Embryonic facial prominence (tissue), 1 donor: ENCODE measurements at regions not wholly inside any gene's neighbourhood (a gene's known extent, or its start where the extent isn't known, plus 50 kb on each side); places are given as distances from the start of the nearest gene placed in this dataset.
A peak's percentile ranks its signal among the peaks of the same experiment; 100 is the strongest.

Source experiments
- DNase-seq: peaks from one replicate; pipeline ENCODE4 v3.0.0-alpha.2; 2016; ENCODE audit errors: extremely low spot score

DNA sequence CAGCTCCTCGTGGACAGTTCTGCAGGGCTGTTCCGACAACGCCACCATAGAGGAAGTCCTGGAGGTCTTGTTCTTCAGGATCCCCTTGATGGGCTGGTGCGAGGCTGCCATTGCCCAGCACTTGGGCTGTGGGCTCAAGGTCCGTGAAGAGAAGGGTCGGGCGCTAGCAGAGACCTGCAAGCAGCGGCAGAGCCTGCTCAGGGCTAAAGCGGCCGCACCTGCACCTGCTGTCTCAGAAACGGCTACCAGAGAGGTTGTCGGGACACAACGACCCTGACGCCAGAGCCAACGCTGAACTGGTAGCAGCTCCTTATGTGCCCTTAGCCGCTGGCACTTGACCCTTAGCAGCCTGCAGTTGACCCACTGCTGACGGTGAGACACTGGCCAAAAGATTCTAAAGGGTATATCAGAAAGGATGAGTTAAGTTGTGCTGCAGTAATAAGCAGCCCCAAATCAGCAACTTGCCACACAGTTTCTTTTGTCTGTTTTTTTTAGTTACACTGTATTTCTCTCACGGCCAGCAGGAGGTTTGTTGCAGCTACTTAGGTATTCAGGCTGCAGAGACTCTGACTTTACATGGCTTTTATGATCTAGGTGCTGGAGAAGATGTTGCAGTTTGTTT, 55.5 kb upstream of the ST6GAL2 start:
- no peak for DNase-seq

- DNase-seq = no peak
These were observed 57.7 kb upstream of the ST6GAL2 start for GRCh38 chr2:106943468-106944200.

DNA sequence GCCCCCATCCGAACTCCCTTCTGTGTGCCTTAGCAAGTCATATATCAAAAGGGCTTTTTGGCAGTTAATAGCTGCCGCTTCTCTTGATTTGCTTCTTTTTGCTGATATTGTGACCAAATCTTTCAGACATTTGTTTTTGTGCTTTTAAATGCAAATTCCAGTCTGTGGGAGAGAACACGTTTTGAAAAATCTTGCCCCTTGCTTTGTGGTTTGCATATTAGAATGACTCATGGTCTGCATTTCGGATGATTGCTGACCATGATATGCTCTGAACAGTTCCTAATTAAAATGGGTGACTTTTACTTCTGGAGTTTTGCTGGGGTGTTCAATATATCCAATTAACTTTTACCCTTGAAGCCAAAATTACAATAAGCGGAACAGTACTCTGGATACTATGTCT, 58.2 kb upstream of the ST6GAL2 start:
- no peak for DNase-seq

DNA sequence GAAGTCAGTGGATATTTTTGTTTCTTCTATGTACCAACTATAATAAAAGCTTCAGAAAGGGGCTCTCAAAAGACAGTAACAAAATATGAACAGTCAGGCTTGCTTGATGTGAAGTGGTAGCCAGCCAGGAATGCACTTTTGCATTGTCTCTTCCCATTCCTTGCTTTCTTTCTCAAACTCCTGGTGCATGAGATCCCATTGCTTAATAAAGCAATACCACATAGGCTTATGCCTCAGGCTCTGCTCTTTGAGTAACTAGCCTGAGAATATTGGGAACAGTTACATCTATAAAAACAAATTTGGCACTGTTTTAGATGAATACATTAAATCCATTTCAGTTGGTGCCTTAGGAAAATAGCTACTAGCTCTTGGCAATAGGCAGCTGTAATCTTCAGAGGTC, 62.6 kb upstream of the ST6GAL2 start:
- no peak for DNase-seq

- DNase-seq = no peak
These were observed 67.3 kb upstream of the ST6GAL2 start for GRCh38 chr2:106953236-106953635.

DNA sequence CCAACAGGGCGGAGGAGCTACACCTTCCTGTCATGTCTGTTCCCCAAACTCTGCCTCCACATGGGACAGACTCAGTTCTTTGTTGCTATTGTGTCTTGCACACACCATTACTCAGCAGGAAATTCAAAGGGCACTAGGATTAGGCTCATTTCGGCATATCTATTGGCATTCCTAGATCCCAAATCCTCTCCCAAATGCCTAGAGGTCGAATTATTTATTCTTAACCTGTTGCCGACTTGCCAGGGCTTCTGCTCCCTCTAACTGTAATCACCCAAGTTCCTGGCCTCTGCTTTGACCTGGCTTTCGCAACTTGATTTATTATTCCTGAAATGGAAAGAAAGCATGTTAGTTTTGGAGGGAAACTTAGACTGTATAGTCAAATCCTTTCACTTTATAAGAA, 67.8 kb upstream of the ST6GAL2 start:
- no peak for DNase-seq

- no peak for DNase-seq
These were observed 68.3 kb upstream of the ST6GAL2 start for GRCh38 chr2:106954304-106954703.

- DNase-seq = peak; percentile 70
These were observed 70.4 kb upstream of the ST6GAL2 start for GRCh38 chr2:106956416-106956815.

DNA sequence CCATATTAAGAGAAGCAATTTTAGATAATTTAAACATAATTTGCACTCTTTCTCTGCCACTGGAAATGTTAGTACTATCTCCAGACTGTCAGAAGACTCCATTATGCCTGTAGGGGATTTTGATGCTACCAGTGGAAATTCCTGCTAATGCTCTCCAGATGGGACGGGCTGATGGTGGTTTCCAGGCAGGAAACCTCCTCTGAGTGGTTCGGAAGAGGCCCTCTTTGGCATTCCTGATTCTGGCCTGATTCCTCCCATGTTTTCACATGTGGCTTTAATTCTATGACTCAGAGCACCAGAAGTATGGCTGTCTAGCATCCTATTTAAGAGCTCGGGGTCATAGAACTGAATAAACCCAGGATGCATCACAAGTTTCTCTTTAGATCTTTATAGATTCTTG, 70.9 kb upstream of the ST6GAL2 start:
- peak; percentile 91 for DNase-seq

DNA sequence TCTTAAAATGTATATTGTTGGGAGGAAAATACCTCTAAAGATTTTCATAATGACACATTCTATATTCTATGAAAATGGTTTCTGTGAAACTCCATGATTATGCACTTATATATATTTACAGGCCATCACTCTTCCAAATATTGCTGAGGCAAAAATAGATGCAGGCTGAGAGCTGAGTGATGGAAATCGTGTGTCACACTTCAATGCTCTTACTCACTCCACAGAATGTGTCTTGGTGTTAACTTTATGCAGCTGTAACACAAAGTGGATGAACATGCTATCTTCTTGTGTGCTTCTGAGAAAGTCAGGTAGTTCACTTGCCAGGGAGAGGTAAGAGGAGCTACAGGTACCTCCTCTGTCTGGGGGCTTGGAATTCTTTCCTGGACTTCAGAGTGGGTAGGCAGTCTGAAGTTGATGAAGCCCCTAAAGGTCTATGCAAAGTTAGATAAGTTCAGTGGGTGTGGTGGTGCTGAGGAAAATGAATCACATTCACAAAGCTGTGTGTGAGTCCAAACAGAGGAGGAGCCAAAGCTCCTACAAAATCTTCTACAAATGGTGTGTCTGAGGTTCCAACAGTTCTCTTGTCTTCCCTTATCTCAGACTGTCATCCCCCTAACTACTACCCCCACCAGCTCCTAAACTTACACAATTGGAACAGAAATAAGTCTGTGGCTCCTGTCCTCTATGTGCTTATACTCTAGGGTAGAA, 74.2 kb upstream of the ST6GAL2 start:
- no peak for DNase-seq

- no peak for DNase-seq
These were observed 74.8 kb upstream of the ST6GAL2 start for GRCh38 chr2:106960683-106961161.

DNA sequence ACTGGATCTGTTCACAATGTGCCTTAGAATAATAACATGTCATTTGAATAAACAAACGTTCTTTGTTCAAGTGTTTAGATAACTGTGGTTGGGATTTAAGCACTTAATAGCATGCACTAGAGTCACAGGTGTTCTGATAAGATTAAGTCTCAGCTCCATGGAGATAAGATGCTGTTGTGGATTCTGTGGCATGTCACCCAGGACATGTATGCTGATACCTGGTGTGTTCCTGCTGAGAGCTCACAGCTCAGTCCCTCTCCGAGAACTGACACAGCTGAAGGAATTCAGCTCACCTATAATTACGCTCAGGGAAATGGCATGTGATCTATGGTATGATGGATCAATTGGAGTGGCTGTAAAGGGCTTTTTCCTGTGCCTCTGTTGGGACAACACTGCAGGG, 75.4 kb upstream of the ST6GAL2 start:
- DNase-seq = no peak

- no peak for DNase-seq
These were observed 77.2 kb upstream of the ST6GAL2 start for GRCh38 chr2:106963156-106963555.

DNA sequence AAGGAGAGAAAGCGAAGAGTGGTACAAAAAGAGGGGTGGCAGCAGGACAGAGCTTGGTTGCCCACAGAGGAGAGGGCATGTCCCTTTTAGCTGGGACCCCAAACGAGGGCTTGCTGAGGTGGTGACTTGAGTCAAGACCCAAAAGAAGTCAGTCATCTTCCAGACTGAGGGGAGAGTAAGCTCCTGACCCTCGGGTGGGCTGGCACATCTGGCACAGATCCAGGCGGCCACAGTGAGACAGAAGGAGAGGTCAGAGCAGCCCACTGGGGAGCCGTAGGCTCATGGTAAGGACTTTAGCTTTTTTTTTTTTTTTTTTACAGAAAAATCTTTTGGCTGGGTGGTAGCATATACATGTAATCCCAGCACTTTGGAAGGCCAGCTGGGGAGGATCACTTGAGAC, 77.9 kb upstream of the ST6GAL2 start:
- no peak for DNase-seq

GRCh38 chr2:106965611-106966010, 79.6 kb upstream of the ST6GAL2 start:
- DNase-seq = no peak

GRCh38 chr2:106969777-106970176, 83.8 kb upstream of the ST6GAL2 start:
- DNase-seq = no peak

DNA sequence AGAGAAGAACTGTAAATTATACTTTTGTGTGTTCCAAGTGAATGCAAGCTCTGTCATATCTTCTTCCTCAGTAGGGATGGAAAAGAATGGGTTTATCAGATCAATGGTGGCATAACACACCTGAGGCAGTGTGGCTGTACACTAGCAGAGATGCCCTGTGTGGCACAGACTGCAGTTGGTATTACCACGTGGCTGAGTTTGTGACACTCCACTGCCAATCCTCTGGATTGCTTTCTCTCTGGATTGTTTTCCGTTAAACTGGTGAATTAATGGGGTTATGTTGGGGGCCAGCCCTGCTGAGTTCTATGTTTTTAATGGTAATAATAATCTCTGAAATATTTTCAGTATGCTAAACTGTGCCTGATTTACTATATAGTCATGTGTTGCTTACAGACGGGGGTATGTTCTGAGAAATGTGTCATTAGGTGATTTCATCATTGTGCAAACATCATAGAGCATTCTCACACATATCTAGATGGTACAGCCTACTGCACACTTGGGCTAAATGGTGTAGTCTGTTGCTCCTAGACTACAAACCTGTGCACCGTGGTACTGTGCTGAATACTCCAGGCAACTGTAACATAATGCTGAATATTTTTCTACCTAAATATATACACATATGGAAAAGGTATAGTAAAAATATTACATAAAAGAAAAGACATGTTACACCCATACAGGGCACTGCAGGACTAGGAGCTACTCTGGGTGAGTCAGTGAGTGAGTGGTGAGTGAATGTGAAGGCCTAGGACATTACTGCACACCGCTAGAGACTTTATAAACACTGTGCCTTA, 84.7 kb upstream of the ST6GAL2 start:
- no peak for DNase-seq

GRCh38 chr2:106972782-106973181, 86.8 kb upstream of the ST6GAL2 start:
- no peak for DNase-seq

- no peak for DNase-seq
These were observed 88.9 kb upstream of the ST6GAL2 start for GRCh38 chr2:106974891-106975290.

- no peak for DNase-seq
These were observed 89.7 kb upstream of the ST6GAL2 start for GRCh38 chr2:106975641-106976040.

GRCh38 chr2:106976548-106976947, 90.6 kb upstream of the ST6GAL2 start:
- DNase-seq = no peak

DNA sequence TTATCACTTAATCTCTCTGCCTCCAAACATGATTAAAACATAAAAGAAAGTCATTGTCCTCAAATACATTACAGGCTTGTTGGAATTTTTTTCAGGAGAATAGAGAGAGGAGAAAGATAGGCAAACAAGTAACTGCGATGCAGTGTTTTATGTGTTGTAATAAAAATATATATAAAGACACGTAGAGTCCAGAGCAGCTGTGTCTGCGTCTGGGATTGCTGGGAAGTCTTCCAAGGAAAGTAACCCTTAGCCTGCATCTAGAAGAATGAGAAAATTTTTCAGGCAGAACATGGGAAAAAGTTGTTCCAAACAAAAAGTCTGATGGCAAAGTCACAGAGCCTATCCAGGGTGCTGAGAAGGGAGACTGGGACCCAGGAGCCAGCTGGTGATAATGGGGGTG, 91.8 kb upstream of the ST6GAL2 start:
- DNase-seq = no peak
